T-helper 2 cell (primary cell): ENCODE measurements at regions not wholly inside any gene's neighbourhood (a gene's known extent, or its start where the extent isn't known, plus 50 kb on each side); places are given as distances from the start of the nearest gene placed in this dataset.
"Not testable (repeated sequence)": the region's sequence is repeated elsewhere in the genome, so short reads cannot be mapped to it uniquely, and the experiment has no call there.

ENCODE experiments used
- DNase-seq, 5 experiments: peaks; one replicate each; pipeline versions ENCODE4 v3.0.0 to v3.0.0-alpha.2; 2012 to 2022

DNA sequence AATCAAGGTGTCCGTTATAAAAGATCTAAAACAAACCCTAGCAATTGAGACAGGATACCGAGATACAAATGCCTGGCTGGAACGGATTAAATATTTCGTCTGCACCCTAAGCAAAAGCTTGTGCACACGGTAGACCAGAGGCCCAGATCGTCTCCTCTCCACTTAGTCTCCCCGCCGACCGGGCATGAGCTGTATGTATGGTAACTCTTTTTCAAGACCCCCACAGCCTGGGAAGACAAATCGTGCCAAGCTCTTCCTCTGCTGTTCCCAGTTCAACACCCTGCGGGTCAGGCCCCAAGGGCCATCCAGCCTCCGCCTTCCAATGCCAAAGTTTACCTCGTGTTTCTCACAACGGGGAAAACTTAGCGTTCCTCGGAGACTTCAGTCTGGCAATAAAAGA is 285.7 kb upstream of the GALNT17 start:
- no peak for DNase-seq

DNA sequence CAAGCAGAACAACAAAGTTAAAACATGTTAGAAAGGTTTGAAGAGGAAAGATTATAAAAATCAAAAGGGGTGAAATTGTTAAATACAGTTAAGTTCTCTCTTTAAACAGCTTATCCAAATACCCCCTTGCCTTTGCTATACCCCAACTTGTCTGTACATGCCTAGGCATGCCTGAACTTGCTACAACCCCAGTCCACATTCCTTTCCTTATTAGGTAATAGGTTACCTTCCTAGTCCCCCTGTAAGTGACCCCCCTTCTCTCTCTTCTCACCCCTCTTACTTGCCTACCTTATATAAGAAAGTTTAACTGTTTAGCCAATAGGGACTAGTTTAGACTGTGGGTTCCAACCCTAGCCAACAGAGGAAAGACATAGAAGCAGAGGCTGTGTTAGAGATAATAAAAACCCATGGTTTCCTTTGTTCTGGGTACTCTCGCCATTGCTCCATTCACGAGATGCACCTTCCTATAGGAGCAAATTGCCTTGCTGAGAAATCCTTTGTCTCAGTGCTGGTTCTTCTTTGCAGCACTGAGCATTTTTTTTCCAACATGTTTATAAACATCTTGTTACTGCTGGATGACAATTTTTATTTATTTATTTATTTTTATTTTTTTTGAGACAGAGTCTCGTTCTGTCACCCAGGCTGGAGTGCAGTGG is 282.2 kb upstream of the GALNT17 start:
- no peak for DNase-seq

DNA sequence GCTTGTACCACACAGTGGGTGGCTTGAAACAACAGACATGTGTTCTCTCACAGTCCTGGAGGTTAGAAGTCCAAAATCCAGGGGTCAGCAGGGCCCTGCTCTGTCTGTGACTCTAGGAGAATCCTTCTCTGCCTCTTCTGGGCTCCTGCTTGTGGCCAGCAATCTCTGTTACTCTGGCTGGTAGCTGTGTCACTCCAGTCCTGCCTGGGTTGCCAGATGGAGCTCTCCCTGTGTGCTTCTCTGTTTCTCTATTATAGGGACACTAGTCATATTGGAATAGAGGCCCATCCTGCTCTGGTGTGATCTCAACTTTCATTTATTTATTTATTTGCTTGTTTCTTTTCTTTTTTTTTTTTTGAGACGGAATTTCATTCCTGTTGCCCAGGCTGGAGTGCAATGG is 276.6 kb upstream of the GALNT17 start:
- DNase-seq: no peak

DNA sequence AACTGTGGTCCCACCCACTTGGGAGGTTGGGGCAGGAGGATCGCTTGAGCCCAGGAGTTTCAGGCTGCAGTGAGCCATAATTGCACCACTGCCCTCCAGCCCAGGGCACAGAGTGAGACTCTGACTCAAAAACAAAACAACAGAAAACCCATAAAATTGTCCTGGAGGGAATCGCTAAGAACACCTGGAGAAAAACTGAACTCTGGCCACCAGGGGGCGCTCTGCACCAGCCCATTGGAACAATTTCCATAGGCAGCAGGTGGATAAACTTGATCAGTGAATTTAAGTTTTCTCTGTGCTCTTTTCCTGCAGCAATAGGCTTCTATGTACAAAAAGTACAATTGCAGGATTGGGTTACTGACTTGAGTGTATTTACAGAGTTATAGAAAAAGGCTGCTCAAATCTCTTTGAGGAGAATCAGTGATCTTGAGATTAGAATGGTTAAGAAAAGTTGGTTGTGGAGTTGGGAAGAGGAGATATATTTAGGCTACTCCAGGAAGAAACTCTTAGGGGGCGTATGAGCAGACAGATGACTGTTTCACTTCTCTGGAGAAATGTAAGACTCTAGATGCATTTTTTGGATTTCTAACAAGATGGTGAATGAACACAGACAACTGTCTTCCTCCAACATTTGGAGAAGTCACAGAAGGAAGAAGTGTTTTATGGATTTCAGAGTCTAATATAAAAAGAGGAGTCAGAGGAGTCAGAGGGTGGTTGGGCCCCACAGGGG is 274.9 kb upstream of the GALNT17 start:
- DNase-seq: peak in 4 of 5 experiments; percentile 23 to 40 (median 30)

DNA sequence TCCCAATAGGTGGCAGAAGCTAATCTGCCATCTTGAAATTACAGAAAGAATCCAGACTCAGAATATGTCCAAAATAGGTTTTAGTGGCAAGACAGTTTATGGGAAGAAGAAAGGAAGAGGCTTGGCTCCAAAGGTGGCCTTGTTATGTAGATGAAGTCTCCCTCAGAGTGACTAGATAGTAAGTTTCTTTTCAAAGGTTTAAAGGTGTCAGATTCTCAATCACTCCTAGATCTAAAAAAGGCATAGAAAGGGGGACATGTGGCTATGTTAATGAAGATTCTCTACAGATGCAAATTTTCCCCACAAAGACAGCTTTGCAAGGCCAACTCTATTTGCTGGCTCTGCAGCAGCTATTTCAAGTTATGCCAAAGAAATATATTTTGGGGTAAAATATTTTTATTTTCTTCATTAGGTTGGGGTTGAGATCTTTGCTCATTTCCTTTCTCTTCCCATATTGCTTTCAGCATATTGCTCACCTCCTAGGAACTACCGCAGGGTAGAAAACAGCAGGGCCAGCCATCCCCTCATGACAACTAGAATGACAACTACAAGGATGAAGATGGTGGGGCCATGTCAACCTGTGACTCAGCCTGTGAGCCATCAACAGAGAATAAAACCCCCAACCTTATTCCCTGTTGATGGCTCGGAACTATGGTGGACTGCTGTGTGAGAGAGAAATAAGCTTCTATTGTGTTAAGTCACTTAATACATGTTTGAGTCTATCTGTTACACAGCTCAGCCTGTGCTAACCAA is 274.0 kb upstream of the GALNT17 start:
- DNase-seq: no peak

DNA sequence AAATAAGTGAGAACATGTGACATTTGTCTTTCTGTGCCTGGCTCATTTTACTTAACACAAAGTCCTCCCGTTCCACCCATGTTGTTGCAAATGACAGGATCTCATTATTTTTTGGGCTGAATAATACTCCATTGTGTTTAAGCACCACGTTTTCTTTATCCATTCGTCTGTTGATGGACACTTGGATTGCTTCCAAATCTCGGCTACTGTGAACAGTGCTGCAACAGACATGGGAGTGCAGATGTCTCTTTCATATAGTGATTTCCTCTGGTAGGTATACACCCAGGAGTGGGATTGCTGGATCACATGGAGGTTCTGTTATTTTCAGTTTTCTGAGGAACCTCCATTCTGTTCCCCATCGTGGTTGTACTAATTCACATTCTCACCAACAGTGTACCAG is 264.4 kb upstream of the GALNT17 start:
- no peak for DNase-seq

DNA sequence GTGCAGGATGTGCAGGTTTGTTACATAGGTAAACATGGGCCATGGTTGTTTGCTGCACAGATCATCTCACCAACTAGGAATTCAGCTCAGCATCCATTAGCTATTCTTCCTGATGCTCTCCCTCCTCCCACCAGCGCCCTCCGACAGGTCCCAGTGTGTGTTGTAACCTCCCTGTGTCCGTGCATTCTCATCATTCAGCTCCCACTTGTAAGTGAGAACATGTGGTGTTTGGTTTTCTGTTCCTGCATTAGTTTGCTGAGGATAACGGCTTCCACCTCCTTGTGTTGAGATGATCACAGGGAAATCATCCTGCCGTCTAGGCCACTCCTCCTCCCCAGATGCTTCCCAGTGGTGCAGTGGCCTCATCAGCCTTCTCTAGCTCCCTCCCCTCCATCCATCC is 261.6 kb upstream of the GALNT17 start:
- DNase-seq: no peak

DNA sequence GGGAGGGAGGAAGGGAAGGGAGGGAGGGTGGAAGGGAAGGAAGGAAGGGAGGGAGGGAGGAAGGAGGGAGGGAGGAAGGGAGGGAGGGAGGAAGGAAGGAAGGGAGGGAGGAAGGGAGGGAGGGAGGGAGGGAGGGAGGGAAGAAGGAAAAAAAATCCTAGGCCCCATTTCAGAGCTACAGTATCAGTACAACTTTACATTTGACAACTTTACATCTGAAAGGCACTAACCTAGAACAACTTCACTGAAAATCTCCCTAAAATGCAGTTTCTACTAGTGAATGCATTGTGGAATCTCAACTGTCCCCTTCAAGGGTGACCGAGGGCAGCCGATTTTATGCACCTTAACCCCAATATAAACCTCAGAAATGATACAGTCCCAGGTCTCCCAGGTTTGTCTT is 259.8 kb upstream of the GALNT17 start:
- no peak for DNase-seq

DNA sequence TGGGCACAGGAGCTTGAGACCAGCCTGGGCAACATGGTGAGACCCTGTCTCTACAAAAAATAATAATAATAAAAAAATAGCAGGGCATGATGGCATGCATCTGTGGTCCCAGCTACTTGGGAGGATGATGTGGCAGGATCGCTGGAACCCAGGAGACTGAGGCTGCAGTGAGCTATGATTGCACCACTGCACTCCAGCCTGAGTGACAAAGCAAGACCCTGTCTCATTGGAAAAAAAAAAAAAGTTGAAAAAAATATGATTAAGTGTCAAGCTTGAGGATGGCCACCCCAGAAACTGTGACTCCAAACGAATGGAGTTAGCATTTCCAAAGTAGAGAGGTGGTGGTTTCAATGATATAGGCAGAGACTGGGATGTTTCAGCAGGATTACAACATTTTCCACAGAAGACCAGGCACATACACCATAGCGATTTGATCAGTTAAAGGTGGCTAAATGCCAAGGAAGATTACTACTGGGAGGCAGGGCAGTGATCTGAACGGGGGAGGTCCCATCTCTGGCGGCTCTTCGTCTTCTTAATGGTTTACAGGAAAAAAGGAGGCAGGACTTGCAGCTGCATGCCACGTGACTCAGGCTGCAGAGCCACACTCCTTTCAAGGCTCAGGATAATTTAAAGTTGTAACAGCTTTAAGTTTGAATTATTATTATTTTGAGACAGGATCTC is 250.6 kb upstream of the GALNT17 start:
- no peak for DNase-seq

DNA sequence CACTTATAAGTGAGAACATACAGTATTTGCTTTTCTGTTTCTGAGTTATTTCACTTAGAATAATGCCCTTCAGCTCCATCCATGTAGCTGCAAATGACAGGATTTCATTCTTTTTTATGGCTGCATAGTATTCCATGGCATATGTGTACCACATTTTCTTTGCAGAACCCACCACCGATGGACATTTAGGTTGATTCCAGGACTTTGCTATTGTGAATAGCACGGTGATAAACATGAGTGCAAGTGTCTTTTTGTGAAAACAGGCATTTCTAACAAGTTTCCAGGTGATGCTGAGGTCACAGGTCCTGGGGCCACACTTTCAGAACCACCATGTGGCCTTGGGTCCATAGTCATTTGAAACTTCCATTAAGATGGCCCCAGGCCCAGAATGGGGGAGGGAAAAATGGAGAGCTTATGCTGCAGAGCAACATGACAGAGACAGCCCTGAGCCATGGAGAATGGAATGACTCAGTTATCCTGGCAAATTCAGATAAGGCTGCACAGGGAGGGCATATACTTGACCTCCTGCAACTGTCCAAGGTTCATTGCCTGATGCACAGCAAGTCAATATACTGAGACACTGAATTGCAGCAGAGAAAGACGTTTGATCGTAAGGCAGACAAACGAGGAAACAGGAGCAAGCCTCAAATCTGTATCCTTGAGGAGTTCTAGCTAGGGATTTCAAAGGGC is 248.0 kb upstream of the GALNT17 start:
- no peak for DNase-seq

DNA sequence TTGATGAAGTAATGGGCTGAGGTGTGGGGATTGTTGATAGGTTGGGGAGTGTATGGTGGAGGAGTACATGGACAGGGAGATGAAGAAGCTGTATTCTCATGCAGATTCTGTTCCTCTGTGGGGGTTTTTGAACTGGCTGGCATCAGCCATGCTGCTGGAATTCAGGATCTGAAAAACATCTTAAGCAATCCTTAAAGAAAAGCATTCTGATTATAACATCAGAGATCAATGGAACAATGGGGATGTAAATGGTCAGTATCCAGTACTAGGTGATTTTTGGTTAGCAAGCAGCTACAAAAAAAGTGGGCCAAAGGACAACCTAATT is 247.5 kb upstream of the GALNT17 start:
- DNase-seq: no peak

DNA sequence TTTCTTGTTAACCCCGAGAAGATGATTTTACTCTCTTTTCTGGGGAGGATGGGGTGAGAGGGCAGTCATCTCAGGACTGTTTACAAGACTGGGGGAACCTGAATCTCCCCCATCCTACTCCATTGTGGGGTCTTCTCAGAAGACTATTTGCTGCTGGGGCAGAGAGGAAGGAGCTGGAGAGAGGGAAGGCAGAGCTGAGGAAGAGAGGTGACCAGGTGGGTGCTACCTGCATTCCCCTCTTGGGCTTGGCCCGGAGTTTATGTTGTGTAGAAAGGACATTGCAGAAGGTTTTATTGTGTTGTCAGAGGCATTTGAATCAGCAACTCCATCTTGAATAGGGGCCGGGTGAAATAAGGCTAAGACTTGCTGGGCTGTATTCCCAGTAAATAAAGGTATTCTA is 247.1 kb upstream of the GALNT17 start:
- no peak for DNase-seq

DNA sequence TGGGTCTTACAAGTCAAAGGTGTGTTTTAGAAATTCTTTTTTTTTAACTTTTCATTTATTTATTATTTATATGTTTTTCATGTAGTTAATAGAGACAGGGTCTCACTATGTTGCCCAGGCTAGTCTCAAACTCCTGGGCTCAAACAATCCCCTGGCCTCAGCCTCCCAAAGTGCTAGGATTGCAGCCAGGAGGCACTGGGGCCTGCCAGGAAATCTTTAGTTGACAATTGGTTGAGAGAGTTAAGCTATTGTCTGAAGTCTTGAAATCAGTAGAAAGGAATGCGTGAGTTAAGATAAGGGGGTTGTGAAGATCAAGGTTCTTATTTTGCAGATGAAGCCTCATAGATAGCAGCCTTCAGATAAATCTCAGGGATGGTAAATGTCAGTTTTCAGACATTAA is 245.4 kb upstream of the GALNT17 start:
- no peak for DNase-seq

DNA sequence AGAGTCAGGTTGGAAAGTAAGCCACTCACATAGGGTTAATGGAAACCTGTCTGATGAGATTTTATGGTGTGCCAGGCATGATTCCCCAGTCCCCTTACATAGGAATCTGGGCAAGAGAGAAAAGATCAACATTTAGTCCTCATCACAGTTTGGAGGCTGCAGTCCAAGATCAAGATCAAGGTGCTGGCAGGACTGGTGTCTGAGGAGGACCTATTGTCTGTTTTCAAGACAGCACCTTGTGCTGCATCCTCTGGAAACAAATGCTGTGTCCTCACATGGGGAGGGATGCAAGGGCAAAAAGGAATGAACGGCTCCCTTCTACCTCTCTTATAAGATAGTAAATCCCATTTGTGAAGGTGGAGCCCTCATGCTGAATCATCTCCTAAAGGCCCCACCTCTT is 244.8 kb upstream of the GALNT17 start:
- DNase-seq: no peak

DNA sequence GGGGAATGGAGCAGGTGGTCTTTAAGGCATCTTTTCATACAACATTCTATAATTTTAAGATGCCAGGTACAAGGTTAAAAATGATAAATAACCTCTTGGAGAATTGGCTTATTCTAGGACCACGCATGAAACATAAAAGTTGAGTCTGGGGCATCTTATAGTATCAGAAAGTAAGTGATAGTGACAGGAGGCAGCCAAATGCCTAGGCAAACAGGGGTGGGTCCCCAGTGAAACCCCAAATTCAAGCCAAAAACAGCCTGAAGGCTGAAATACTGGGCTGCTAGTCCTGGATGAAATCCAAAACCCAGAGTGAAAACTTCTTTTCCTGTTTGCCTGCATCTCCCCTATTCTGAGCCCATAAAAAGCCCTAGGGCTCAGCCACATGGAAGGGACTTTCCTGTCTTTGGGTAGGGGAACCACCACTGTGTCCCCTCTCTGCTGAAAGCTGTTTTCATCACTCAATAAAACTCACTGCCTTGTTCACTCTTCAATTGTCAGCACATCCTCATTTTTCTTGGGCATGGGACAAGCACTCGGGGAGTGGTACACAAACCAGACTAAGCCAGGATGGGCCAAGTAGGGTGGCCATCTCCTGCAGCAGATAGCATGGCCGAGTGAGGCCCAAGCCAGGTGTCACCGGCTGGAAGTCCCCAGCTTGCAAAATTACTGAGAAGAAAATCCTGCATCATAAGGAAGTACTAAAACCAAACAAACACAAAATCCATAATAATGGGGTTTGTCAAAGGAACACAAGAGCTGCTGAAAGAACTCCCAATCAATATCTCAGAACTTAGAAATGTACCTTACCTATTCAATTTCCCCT is 241.6 kb upstream of the GALNT17 start:
- DNase-seq: no peak

DNA sequence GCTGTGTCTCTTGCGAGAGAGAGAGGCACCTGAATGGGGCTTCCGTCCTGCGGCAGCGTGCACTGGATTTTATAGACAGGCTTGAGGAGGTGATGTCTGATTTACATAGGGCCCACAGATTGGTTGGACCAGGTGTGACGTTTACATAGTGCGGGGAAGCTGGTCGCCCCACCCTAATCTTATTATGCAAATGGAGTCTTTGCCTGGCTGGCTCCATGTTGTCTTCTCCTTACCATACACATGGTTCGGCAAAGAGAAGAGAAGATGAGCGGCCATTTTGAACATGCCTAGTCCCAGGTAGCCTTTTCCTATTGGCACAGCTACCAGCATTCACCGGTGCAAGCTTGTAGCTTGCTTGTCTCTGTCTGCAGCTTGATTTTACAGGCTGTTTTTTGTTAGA is 238.5 kb upstream of the GALNT17 start:
- DNase-seq: no peak

DNA sequence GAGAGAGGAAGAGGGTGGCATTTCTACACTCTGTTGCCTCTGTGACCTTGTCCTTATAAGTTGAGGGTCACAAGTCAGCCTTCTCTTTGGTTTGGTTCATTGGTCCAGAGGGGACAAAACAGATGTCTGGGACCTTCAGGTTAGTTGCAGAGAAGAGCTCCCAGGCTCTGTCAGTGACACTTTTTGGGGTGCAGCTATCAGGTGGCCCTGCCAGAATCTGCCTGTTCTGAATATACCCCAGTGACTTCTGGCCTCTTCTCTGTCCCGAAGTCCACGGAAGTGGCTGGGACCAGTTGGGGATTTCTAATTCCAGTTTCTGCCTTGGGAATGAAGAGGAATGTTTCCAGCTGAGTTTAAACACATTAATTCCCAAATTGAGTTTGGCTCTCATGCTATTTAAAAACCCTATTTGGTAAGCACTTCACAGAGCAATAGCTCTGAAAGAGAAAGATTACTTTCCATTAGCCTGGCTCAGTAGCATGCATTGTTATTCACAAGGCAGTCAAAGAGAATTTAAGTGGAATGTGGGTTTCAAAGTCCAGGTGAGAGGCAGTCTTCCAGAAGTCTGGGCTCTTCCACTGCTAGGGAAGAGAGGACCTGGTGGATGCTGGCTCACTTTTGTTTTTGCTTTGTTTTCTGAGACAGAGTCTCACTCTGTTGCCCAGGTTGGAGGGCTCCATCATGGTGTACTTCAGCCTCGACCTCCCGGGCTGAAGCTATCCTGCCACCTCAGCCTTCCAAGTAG is 237.8 kb upstream of the GALNT17 start:
- no peak for DNase-seq

DNA sequence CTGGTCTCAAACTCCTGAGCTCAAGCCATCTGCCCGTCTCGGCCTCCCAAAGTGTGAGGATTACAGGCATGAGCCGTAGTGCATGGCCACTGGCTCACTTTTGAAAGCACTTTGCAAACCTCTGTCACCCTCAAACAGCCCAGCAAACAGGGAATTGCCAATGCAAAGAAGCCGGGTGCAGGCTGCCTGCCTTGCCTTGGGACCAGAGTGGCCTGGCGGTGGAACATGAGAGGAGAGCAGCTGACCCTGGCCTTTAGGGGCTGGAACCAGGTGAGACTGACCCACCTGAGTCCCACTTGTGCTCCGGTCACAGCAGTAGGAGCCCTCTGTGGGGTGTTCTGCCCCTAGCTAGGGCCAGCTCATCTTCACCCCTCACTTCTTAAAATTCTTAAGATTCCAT is 237.1 kb upstream of the GALNT17 start:
- no peak for DNase-seq

DNA sequence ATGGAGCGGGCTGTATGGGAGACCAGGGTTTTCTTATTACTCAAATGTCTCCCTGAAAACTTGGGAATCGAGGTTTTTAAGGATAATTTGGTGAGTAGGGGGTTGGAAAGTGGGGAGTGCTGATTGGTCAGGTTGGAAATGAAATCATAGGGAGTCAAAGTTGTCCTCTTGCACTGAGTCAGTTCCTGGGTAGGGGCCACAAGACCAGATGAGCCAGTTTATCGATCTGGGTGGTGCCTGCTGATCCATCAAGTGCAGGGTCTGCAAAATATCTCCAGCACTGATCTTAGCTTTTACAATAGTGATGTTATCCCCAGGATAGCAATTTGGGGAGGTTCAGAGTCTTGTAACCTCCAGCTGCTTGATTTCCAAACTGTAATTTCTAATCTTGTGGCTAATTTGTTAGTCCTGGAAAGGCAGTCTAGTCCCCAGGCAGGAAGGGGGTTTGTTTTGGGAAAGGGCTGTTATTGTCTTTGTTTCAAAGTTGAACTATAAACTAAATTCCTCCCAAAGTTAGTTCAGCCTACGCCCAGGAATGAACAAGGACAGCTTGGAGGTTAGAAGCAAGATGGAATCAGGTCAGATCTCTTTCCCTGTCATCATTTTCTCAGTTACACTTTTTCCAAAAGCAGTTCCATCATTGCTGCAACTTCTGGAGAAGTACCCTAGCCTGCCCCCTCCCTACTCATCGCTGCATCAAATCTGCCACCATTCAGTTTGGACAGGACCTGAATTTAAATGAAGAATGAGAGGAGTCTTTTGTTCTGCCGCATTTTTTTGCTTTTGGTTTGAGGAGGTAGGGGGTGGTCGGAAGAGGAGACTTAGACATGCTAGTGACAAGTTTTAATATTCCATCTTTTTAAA is 236.4 kb upstream of the GALNT17 start:
- DNase-seq: not testable (repeated sequence)
